A673 (cell line): ENCODE measurements at regions not wholly inside any gene's neighbourhood (a gene's known extent, or its start where the extent isn't known, plus 50 kb on each side); places are given as distances from the start of the nearest gene placed in this dataset.

Experiments used
- EZH2 ChIP-seq: fragments of 200-600 bp; sonication (generic); IDR thresholded peaks from 2 replicates; pipeline ENCODE4 v1.6.1; 2017; ENCODE audit warnings: borderline replicate concordance, low read depth, mild to moderate bottlenecking, mixed read lengths, antibody characterized with exemption, low read length; ENCODE audit not compliant: poor library complexity, severe bottlenecking
- TF ChIP-seq, protein P1 (sequence below): fragments of 300-800, 200-600 bp; sonication (generic); conservative IDR thresholded peaks from 2 replicates; pipeline ENCODE4 v1.5.1; 2017; ENCODE audit warnings: low read depth, mild to moderate bottlenecking, antibody characterized with exemption, low read length, moderate library complexity, mixed read lengths

DNA sequence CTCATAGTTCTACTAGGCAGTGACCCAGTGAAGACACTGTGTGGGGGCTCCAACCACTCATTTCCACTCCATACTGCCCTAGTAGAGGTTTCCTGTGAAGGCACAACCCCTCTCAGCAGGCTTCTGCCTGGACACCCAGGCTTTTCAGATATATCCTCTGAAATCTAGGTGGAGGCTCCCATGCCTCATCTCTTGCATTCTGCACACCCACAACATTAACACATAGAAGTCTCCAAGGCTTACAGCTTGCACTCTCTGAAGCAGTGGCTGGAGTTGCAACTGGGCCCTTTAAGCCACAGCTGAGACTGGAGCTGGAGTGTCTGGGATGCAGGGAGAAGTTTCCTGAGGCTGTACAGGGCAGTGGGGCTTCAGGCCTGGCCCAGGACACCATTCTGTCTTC is 347.7 kb upstream of the SPRY2 start:
- TF ChIP-seq, protein P1, sequence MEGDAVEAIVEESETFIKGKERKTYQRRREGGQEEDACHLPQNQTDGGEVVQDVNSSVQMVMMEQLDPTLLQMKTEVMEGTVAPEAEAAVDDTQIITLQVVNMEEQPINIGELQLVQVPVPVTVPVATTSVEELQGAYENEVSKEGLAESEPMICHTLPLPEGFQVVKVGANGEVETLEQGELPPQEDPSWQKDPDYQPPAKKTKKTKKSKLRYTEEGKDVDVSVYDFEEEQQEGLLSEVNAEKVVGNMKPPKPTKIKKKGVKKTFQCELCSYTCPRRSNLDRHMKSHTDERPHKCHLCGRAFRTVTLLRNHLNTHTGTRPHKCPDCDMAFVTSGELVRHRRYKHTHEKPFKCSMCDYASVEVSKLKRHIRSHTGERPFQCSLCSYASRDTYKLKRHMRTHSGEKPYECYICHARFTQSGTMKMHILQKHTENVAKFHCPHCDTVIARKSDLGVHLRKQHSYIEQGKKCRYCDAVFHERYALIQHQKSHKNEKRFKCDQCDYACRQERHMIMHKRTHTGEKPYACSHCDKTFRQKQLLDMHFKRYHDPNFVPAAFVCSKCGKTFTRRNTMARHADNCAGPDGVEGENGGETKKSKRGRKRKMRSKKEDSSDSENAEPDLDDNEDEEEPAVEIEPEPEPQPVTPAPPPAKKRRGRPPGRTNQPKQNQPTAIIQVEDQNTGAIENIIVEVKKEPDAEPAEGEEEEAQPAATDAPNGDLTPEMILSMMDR = no peak
- no peak for TF ChIP-seq EZH2
